ENCODE measurements at regions not wholly inside any gene's neighbourhood (a gene's known extent, or its start where the extent isn't known, plus 50 kb on each side); places are given as distances from the start of the nearest gene placed in this dataset.
"Not testable (repeated sequence)": the region's sequence is repeated elsewhere in the genome, so short reads cannot be mapped to it uniquely, and the experiment has no call there.

DNA sequence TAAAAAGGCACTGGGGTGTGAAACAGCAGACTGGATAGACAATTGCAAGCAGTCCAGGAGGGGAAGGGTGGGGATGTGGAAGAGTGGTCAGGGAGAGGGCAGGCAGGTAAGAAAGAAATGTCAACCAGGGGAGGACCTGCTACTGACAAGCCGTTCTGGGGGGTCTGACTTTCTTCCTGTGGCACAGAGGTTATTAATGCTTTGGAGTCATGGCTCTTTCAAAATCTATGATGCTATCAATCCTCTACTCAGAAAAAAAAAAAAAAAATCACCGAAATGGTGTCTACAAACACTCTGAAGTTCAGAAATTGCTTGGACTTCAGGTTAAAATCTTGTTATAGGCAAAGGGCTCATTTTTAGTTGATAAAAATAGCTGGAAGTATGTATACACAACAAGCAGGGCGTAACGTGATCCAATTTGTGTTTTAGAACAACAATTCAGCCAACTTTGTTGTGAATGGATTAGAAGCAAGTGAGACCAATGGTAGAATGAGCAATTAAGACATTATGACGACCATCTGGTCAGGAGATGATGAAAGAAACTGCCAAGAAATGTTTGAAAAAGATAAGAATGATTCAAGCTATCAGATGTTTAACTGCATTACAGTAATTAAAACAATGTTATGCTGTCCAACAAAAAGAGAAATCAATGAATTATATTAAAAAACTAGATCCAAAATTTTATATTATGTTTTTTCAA lies 255.2 kb downstream of the DEPDC1B start:
- no peak for DNase-seq (ENCODE audit: low spot score)

DNA sequence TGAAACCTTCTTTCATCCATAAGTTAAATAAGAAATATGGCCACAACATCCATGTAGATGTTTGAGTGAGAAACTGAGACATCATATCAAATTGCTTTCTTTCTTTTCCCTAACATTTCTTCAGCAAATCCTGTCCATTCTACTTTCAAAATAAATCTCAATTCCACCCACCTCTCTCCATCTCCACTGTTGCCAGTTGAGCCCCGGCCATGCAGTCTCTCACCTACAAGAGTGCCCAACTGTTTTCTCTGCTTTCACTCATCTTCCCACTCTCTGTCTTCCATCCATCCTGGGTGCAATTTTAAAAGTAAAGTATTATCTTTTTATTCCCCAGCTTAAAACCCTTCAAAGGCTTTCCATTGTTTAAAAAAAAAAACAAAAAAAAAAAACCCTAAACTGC lies 260.4 kb downstream of the DEPDC1B start:
- no peak for DNase-seq (ENCODE audit: low spot score)

DNA sequence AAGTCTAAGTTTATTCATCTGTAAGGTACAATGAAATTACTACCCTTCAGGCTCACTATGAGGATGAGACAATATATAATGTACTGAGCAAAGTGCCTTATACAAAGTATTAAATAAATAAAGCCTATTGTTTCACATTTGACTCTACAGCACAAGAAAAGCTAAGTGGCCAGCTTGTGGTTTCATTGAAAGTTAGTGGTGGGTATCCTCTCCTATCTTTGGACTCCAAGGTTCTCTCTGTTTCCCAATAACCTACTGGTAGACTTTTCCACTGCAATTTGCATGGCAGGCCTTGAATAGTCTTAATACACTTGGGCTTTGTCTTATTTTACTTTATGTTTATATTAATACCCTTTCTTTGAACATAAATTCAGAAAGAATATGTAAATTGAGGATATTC lies 262.7 kb downstream of the DEPDC1B start:
- no peak for DNase-seq (ENCODE audit: low spot score)

GRCh38 chr5:60436518-60436917 lies 263.4 kb downstream of the DEPDC1B start:
- no peak for DNase-seq (ENCODE audit: low spot score)

DNA sequence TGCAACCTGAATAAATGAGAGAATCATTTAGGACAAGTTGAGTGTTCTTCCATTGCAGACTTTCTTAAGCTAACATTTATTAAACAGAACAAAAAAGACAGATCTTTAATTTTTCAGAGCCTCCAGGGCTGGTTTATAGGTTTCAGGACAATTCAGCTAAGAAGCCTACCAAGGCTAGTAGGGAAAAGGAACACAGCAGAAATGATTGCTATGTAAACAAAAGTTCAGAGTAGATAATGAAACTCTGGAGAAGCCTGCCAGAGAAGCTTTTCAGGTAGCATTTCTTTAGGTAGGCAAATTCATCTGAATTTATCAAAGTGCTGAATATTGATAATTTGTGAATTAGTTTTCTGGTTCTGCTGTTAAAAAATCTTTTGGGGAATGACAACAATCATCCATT lies 264.2 kb downstream of the DEPDC1B start:
- DNase-seq (ENCODE audit: low spot score) = no peak

DNA sequence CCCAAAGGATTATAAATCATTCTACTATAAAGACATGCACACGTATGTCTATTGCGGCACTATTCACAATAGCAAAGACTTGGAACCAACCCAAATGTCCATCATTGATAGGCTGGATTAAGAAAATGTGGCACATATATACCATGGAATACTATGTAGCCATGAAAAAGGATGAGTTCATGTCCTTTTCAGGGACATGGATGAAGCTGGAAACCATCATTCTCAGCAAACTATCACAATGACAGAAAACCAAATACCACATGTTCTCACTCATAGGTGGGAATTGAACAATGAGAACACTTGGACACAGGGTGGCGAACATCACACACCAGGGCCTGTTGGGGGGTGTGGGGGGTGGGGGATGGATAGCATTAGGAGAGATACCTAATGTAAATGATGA lies 273.8 kb downstream of the DEPDC1B start:
- not testable (repeated sequence) for DNase-seq (ENCODE audit: low spot score)

DNA sequence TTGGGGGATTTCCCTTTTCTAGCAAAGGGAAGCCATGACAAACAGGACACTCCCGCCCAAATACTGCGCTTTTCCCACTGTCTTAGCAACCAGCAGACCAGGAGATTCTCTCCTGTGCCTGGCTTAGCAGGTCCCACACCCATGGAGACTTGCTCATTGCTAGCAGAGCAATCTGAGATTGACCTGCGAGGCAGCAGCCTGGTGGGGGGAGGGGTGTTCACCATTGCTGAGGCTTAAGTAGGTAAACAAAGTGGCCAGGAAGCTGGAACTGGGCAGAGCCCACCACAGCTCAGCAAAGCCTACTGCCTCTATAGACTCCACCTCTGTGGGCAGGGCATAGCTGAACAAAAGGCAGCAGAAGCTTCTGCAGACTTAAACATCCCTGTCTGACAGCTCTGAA lies 279.2 kb downstream of the DEPDC1B start:
- DNase-seq (ENCODE audit: low spot score) = not testable (repeated sequence)

- DNase-seq (ENCODE audit: low spot score) = no peak
Measured at GRCh38 chr5:60417500-60418181, 282.3 kb downstream of the DEPDC1B start.

- no peak for DNase-seq (ENCODE audit: low spot score)
Measured at GRCh38 chr5:60415443-60415842, 284.5 kb downstream of the DEPDC1B start.

GRCh38 chr5:60410427-60410826 lies 289.5 kb downstream of the DEPDC1B start:
- DNase-seq (ENCODE audit: low spot score) = no peak

GRCh38 chr5:60404171-60404570 lies 295.8 kb downstream of the DEPDC1B start:
- DNase-seq (ENCODE audit: low spot score) = no peak

GRCh38 chr5:60403343-60404006 lies 296.5 kb downstream of the DEPDC1B start:
- no peak for DNase-seq (ENCODE audit: low spot score)

DNA sequence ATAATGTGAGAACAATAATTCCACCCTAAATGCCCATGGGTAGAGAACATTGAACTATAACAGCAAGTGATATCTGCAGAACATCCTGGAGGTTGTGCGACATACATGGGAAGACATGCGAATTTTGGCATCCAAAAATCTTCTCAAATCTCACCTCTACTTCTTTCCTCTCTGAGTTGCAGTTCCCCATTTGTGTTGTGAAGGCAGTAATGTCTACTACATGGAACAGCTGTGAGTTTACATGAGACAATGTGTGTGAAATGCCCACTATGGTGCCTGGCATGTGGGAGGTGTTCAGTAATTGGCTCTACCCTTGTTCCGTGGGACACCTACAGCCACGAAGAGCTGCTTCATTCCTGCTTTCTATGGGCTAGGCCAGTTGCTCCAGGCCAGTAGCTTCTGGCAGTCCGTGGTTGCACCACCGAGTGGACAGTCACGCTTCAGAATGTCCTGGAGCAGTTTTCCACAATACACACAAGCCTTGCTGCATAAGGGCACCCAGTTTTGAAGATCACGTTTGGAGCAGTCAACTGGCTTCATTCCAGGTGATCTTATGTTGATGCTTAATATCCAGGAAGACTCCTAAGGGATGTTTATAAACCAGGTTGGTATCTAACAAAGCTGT lies 297.7 kb downstream of the DEPDC1B start:
- DNase-seq (ENCODE audit: low spot score) = no peak

DNA sequence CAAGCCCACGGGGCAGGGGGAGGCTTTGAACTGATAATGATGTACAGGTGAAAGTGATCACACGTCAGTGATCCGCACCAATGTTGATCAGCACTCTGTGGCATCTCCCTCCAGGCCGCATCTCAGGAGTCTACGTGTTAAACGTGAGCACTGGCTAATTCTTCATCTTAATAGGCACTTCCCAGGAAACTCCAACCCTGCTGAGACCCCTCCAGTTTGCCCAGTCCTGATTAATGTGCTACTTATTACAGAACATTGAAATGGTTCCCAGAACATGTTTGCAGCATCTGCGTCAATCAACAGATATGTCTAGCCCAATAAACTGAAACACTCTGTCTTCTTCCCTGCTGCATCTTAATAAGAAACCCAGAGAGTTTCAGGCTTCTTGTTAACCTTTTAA lies 298.4 kb downstream of the DEPDC1B start:
- DNase-seq (ENCODE audit: low spot score) = no peak

GRCh38 chr5:60399507-60399906 lies 300.5 kb downstream of the DEPDC1B start:
- no peak for DNase-seq (ENCODE audit: low spot score)

DNA sequence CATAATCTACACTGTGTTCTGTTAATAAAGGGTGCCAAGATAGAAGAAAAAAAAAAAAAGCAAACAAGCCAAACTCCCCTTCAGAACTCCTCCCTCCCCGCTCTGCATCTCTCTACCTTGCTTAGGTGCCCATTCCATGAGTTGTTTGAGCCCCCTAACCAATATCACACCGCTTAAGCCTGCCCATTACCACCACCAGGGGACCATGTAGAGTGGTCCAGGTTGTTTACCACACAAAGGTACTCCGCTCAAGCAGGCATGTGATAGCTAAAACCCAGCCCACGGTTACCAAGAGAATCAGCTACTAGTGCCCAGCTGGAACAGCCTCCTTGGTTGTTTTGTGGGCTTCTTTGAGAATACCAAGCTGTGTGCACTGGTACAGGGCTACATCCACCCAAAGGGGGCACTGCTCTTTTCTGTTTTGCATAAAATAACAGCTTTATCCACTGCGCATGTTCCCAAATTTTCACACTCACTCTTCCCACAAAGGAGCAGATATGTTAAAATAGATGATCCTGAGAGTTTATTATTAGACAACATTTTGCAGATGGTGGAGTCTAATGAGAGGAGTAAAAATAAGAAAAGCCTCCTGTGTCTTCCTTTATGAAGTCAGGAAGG lies 304.1 kb downstream of the DEPDC1B start:
- DNase-seq (ENCODE audit: low spot score) = no peak

DNA sequence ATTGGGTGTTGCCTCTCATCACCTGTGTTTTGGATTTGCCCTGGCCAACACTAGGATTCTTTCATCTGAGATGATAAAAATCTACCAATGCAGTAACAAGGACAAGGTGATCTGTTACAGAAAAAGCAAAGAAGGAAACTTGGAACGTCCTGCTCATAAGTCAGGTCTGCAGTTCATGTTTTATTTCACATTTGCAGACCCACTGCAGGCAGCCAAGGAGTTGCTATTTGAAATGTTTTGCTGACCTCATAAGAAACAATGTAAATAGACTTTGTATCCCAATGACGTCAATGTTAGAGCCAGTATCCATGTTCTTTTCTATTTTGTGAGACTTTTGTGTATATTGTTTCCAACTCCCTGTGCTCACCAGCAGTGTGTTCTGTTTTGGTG lies 312.9 kb downstream of the DEPDC1B start:
- no peak for DNase-seq (ENCODE audit: low spot score)

- DNase-seq (ENCODE audit: low spot score) = no peak
Measured at GRCh38 chr5:60386436-60387050, 313.4 kb downstream of the DEPDC1B start.

GRCh38 chr5:60382716-60383115 lies 317.2 kb downstream of the DEPDC1B start:
- DNase-seq (ENCODE audit: low spot score) = no peak

DNA sequence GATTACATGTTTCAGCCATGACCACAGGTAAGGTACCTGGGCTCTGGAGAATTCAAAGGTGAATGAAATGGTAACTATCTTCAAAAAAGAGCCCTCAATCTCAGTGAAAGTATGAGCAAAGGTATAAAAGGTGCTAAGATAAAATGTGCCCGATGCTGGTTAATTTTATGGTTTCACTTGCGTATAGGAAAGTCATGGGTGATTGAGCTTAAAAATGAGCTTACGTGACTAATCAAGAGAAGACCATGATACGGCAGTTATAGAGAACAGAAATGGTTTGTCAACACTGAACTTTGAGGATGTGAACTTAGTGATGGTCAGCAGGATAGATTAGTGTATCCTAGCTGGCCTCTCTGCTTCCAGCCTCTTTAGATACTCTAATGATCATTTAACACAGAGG lies 320.1 kb downstream of the DEPDC1B start:
- DNase-seq (ENCODE audit: low spot score) = no peak

- DNase-seq (ENCODE audit: low spot score) = no peak
Measured at GRCh38 chr5:60377826-60378225, 322.1 kb downstream of the DEPDC1B start.

GRCh38 chr5:60376860-60377259 lies 323.1 kb downstream of the DEPDC1B start:
- no peak for DNase-seq (ENCODE audit: low spot score)
